Activated CD4-positive, alpha-beta T cell treated with anti-CD3 and anti-CD28 coated beads, Interleukin-10, Interleukin-2, amounts not matched to agents 100 ng/mL and 50 ng/mL, durations not matched to agents 16 hours and 8 hours (primary cell): ENCODE measurements at regions not wholly inside any gene's neighbourhood (a gene's known extent, or its start where the extent isn't known, plus 50 kb on each side); places are given as distances from the start of the nearest gene placed in this dataset.

Experiments
- DNase-seq: peaks from one replicate; pipeline ENCODE4 v3.0.0-alpha.2; 2020

GRCh38 chr2:120785228-120785966 is 49.7 kb downstream of the GLI2 start:
- no peak for DNase-seq

GRCh38 chr2:120786038-120786960 is 50.6 kb downstream of the GLI2 start:
- DNase-seq: no peak

- DNase-seq: no peak
Measured at GRCh38 chr2:120787111-120787821, 51.6 kb downstream of the GLI2 start.

- no peak for DNase-seq
Measured at GRCh38 chr2:120787822-120788700, 52.4 kb downstream of the GLI2 start.

- DNase-seq: no peak
Measured at GRCh38 chr2:120791243-120791961, 55.7 kb downstream of the GLI2 start.

GRCh38 chr2:120791962-120792297 is 56.3 kb downstream of the GLI2 start:
- DNase-seq: no peak

- no peak for DNase-seq
Measured at GRCh38 chr2:120793682-120794403, 58.2 kb downstream of the GLI2 start.

GRCh38 chr2:120794716-120795115 is 59.0 kb downstream of the GLI2 start:
- no peak for DNase-seq

GRCh38 chr2:120796094-120796493 is 60.4 kb downstream of the GLI2 start:
- no peak for DNase-seq

- DNase-seq: no peak
Measured at GRCh38 chr2:120797421-120798221, 62.0 kb downstream of the GLI2 start.

- no peak for DNase-seq
Measured at GRCh38 chr2:120798567-120799247, 63.0 kb downstream of the GLI2 start.

- DNase-seq: no peak
Measured at GRCh38 chr2:120802158-120802557, 66.5 kb downstream of the GLI2 start.

GRCh38 chr2:120802867-120803484 is 67.3 kb downstream of the GLI2 start:
- DNase-seq: no peak

- DNase-seq: no peak
Measured at GRCh38 chr2:120803764-120804335, 68.2 kb downstream of the GLI2 start.

GRCh38 chr2:120804459-120804858 is 68.8 kb downstream of the GLI2 start:
- DNase-seq: no peak

- no peak for DNase-seq
Measured at GRCh38 chr2:120805011-120805410, 69.3 kb downstream of the GLI2 start.

GRCh38 chr2:120805602-120806001 is 69.9 kb downstream of the GLI2 start:
- DNase-seq: no peak

GRCh38 chr2:120807751-120808150 is 72.1 kb downstream of the GLI2 start:
- DNase-seq: no peak

- no peak for DNase-seq
Measured at GRCh38 chr2:120809151-120809550, 73.5 kb downstream of the GLI2 start.
